ENCODE measurements at regions not wholly inside any gene's neighbourhood (a gene's known extent, or its start where the extent isn't known, plus 50 kb on each side); places are given as distances from the start of the nearest gene placed in this dataset.

- H2BK5ac ChIP-seq (ENCODE audit: low read depth, low read length) = no peak overlapping the region
- ChIA-PET POLR2A (ENCODE audit: partially characterized antibody) (no interaction called here), CTCF (ENCODE audit: partially characterized antibody) (interaction anchor here (0.7 kb wide), 1 partner anchor 98 kb away, joined by 3 read pairs; no protein-coding TSS in a partner anchor)
- H3K18ac ChIP-seq (ENCODE audit: extremely low read depth, low read length) = no peak overlapping the region
- no peak overlapping the region for H3K4me2 ChIP-seq (ENCODE audit: insufficient read depth in 1 of 2, low read depth in 2 of 2, low read length in 2 of 2)
- H3K4ac ChIP-seq (replicated peaks; ENCODE audit: insufficient read length, low read depth, low read length) = no peak overlapping the region
- H4K5ac ChIP-seq (ENCODE audit: insufficient read length, low read depth, low read length) = no peak overlapping the region
- WGBS, 2 experiments (ENCODE audit: extremely low coverage in 1 of 2, insufficient coverage in 1 of 2, insufficient read length in 1 of 2, insufficient replicate concordance in 2 of 2, low coverage in 1 of 2, low lambda C conversion rate in 2 of 2, missing lambda C conversion rate in 1 of 2) = 74% methylated on average over 1 of the region's 1 CpG; no CpG with 5 or more reads in 1 of the 2 experiments
- no peak overlapping the region for H3K27ac ChIP-seq (ENCODE audit: low read depth, low read length)
- no peaks in the 10 kb centered on the region for H3K79me1 ChIP-seq (ENCODE audit: low read depth, low read length)
- no peak overlapping the region for H2AK5ac ChIP-seq (ENCODE audit: low read depth, low read length)
- no peaks in the 10 kb centered on the region for H3K36me3 ChIP-seq (ENCODE audit: control insufficient read depth in 2 of 4, insufficient read depth in 4 of 4, low read length in 3 of 4)
- no peak overlapping the region for H2BK15ac ChIP-seq (ENCODE audit: low read length)
- H4K20me1 ChIP-seq (replicated peaks in 1 of 2; ENCODE audit: control insufficient read depth in 1 of 2, insufficient read depth in 2 of 2, low read length in 2 of 2) = no peaks in the 10 kb centered on the region
- H3K9ac ChIP-seq (replicated peaks in 1 of 4; ENCODE audit: extremely low read depth in 1 of 4, low read depth in 3 of 4, low read length in 3 of 4) = no peak overlapping the region
- H4K91ac ChIP-seq (replicated peaks; ENCODE audit: insufficient read length, low read length) = no peak overlapping the region
- H3K56ac ChIP-seq (replicated peaks; ENCODE audit: insufficient read length, low read depth, low read length) = no peak overlapping the region
- DNase-seq (ENCODE audit: low read depth in 1 of 2, low spot score in 2 of 2) (no peak), FAIRE-seq (no peak)
- peak overlapping the region; percentile 71; the same call in 1 of the 2 replicates for H2AFZ ChIP-seq (ENCODE audit: low read length)
- H3K27me3 ChIP-seq (replicated peaks in 1 of 4; ENCODE audit: control insufficient read depth in 3 of 4, extremely low read depth in 1 of 4, insufficient read depth in 3 of 4, low read length in 3 of 4) = no peaks in the 10 kb centered on the region
- no peak overlapping the region for H2BK12ac ChIP-seq (ENCODE audit: low read depth, low read length)
- no peak overlapping the region for H4K8ac ChIP-seq (ENCODE audit: extremely low read depth, insufficient read depth, low read length)
- H3K14ac ChIP-seq (ENCODE audit: insufficient read length) = no peak overlapping the region
- H3K9me3 ChIP-seq (ENCODE audit: insufficient read depth in 2 of 2, low read depth in 1 of 2, low read length in 1 of 2) = no peaks in the 10 kb centered on the region
- no peak overlapping the region for H2BK120ac ChIP-seq (replicated peaks; ENCODE audit: low read depth, low read length)
- no peaks in the 10 kb centered on the region for H3K79me2 ChIP-seq (ENCODE audit: control insufficient read depth in 1 of 2, insufficient read depth in 2 of 2, low read length in 2 of 2)
- H2BK20ac ChIP-seq (ENCODE audit: low read length) = no peak overlapping the region
- no peak overlapping the region for H3K4me3 ChIP-seq (ENCODE audit: extremely low read depth in 1 of 4, insufficient read depth in 2 of 4, low read depth in 3 of 4, low read length in 4 of 4)
- H3K23me2 ChIP-seq (ENCODE audit: low read depth, low read length) = no peaks in the 10 kb centered on the region
- no peaks in the 10 kb centered on the region for H3K4me1 ChIP-seq (replicated peaks in 1 of 4; ENCODE audit: control insufficient read depth in 3 of 4, insufficient read depth in 4 of 4, low read length in 3 of 4)
- H3K23ac ChIP-seq (ENCODE audit: insufficient read length) = no peak overlapping the region
- TF ChIP-seq JUND (IDR thresholded peaks at IDR 0.05; ENCODE audit: low read length) (no peak), BCL11A (IDR thresholded peaks at IDR 0.05; ENCODE audit: low read depth in 2 of 2, low read length in 2 of 2) (no peak), TBP (IDR thresholded peaks at IDR 0.05; ENCODE audit: low read depth, low read length) (no peak), CTCF (IDR thresholded peaks at IDR 0.05; ENCODE audit: control extremely low read depth in 1 of 3, insufficient read depth in 1 of 3, low read depth in 1 of 3, low read length in 3 of 3) (no peak), SIX5 (IDR thresholded peaks at IDR 0.05; ENCODE audit: low read depth, low read length) (no peak), CTBP2 (IDR thresholded peaks at IDR 0.05; ENCODE audit: borderline replicate concordance, insufficient read depth, insufficient read length, low read length) (no peak), PHF8 (conservative IDR thresholded peaks at IDR 0.05; ENCODE audit: low read depth, low read length) (no peak), KDM4A (IDR thresholded peaks at IDR 0.05; ENCODE audit: low read depth, low read length, severe bottlenecking) (no peak), EGR1 (IDR thresholded peaks at IDR 0.05; ENCODE audit: borderline replicate concordance, low read depth, low read length) (no peak), CHD1 (IDR thresholded peaks at IDR 0.05; ENCODE audit: low read depth, low read length) (no peak), CHD2 (IDR thresholded peaks at IDR 0.05; ENCODE audit: low read length) (no peak), GTF2F1 (IDR thresholded peaks at IDR 0.05; ENCODE audit: borderline replicate concordance, low read depth, low read length) (no peak)
These were observed 211.6 kb downstream of the ALDH8A1 start for GRCh38 chr6:134738211-134738885.
